H1 (cell line): ENCODE measurements at regions not wholly inside any gene's neighbourhood (a gene's known extent, or its start where the extent isn't known, plus 50 kb on each side); places are given as distances from the start of the nearest gene placed in this dataset.

Source experiments
- BRCA1 ChIP-seq: IDR thresholded peaks from 2 replicates; pipeline ENCODE4 v1.6.1; 2012; ENCODE audit warnings: low read depth, low read length, improper control_type of control experiment
- CBX8 ChIP-seq: fragments of 300-800, 300-1000 bp; sonication (generic); IDR thresholded peaks from 2 replicates; pipeline ENCODE4 v1.7.1; 2016; ENCODE audit warnings: low read depth, low read length, borderline replicate concordance
- CHD1 ChIP-seq: IDR thresholded peaks from 2 replicates; pipeline ENCODE4 v1.6.1; 2012; ENCODE audit warnings: low read depth, low read length, improper control_type of control experiment
- CHD2 ChIP-seq: IDR thresholded peaks from 2 replicates; pipeline ENCODE4 v1.6.1; 2012; ENCODE audit warnings: low read length, improper control_type of control experiment
- EP300 ChIP-seq, 2 experiments: IDR thresholded peaks; 1 replicate in 1 of 2; 2 replicates in 1 of 2; pipeline ENCODE4 v1.6.1; 2011 to 2012; ENCODE audit warnings: low read depth in 2 of 2, low read length in 2 of 2, mild to moderate bottlenecking in 2 of 2, borderline replicate concordance in 1 of 2, inconsistent platforms in 1 of 2, moderate library complexity in 1 of 2
- EZH2 ChIP-seq: fragments of 200-600 bp; sonication (generic); IDR thresholded peaks from 2 replicates; pipeline ENCODE4 v1.7.1; 2012; ENCODE audit warnings: low read depth, mild to moderate bottlenecking, moderate library complexity, low read length, inconsistent platforms; ENCODE audit not compliant: severe bottlenecking
- JUN ChIP-seq: IDR thresholded peaks from 2 replicates; pipeline ENCODE4 v1.6.1; 2011; ENCODE audit warnings: low read depth, mild to moderate bottlenecking, improper control_type of control experiment, low read length
- ZNF274 ChIP-seq: IDR thresholded peaks from 2 replicates; pipeline ENCODE4 v1.7.0; 2012; ENCODE audit warnings: low read length, borderline replicate concordance; ENCODE audit errors: extremely low read depth
- TF ChIP-seq, protein P1 (sequence below): IDR thresholded peaks from 2 replicates; pipeline ENCODE4 v1.6.1; 2011; ENCODE audit warnings: low read length, improper control_type of control experiment
- TF ChIP-seq, protein P2 (sequence below), 3 experiments: IDR thresholded peaks; 1 replicate in 2 of 3; 2 replicates in 1 of 3; pipeline versions ENCODE4 v1.5.1 to v1.6.1; 2011; ENCODE audit warnings: low read length in 3 of 3, mild to moderate bottlenecking in 3 of 3, inconsistent platforms in 2 of 3, low read depth in 1 of 3, moderate library complexity in 1 of 3; ENCODE audit not compliant: insufficient read depth in 1 of 3; ENCODE audit errors: control extremely low read depth in 1 of 3

DNA sequence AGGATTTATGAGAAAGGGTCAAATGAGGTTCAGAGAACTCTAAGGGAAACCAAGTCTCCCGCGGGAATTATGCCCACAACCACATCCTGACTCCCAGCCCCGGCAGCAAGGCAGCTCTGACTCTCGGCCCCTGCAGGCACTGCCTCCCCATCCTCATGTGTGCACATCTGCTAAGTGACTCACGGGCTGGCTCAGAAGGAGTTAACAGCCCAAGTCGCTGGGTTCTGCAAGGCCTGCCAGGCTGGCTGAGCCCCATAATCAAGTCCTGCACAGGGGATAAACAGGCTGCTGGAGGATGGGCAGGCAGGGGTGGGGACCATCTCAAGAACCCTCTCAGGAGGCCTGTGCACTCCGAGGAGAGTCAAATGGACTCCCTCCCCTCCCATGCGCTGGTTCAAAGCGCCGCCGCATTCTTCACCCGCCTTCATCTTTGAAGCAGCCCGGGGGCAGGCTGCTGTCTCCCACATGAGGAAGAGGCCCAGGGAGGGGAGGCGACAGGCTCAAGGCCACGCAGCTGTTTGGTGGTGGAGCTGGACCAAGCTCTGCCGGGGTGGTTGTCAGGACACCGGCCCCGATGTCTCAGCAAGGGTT, 344.3 kb downstream of the MATN1 start:
- TF ChIP-seq, protein P1, sequence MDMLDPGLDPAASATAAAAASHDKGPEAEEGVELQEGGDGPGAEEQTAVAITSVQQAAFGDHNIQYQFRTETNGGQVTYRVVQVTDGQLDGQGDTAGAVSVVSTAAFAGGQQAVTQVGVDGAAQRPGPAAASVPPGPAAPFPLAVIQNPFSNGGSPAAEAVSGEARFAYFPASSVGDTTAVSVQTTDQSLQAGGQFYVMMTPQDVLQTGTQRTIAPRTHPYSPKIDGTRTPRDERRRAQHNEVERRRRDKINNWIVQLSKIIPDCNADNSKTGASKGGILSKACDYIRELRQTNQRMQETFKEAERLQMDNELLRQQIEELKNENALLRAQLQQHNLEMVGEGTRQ = no peak
- TF ChIP-seq EZH2 (no peak), ZNF274 (no peak), EP300 (IDR thresholded peaks at IDR 0.05; ENCODE audit: borderline replicate concordance in 1 of 2, low read depth in 2 of 2, low read length in 2 of 2) (no peak), CHD1 (no peak), JUN (no peak), CBX8 (no peak), CHD2 (no peak), BRCA1 (no peak)
- TF ChIP-seq, protein P2, sequence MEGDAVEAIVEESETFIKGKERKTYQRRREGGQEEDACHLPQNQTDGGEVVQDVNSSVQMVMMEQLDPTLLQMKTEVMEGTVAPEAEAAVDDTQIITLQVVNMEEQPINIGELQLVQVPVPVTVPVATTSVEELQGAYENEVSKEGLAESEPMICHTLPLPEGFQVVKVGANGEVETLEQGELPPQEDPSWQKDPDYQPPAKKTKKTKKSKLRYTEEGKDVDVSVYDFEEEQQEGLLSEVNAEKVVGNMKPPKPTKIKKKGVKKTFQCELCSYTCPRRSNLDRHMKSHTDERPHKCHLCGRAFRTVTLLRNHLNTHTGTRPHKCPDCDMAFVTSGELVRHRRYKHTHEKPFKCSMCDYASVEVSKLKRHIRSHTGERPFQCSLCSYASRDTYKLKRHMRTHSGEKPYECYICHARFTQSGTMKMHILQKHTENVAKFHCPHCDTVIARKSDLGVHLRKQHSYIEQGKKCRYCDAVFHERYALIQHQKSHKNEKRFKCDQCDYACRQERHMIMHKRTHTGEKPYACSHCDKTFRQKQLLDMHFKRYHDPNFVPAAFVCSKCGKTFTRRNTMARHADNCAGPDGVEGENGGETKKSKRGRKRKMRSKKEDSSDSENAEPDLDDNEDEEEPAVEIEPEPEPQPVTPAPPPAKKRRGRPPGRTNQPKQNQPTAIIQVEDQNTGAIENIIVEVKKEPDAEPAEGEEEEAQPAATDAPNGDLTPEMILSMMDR (IDR thresholded peaks at IDR 0.05; ENCODE audit: control extremely low read depth in 1 of 3, insufficient read depth in 1 of 3, low read depth in 1 of 3, low read length in 3 of 3) = no peak
